Prostate gland (tissue), 2 donors: ENCODE measurements at regions not wholly inside any gene's neighbourhood (a gene's known extent, or its start where the extent isn't known, plus 50 kb on each side); places are given as distances from the start of the nearest gene placed in this dataset.

Source experiments
- CTCF ChIP-seq, 4 experiments: fragments of 200-600 bp in 2 of 4; fragments of 450-650 bp in 2 of 4; sonication (generic) in 2 of 4; IDR thresholded peaks; 1 replicate in 3 of 4; 2 replicates in 1 of 4; pipeline ENCODE4 v1.5.1; 2016 to 2019; ENCODE audit warnings: antibody characterized with exemption in 4 of 4, mild to moderate bottlenecking in 2 of 4, moderate library complexity in 2 of 4
- POLR2A ChIP-seq: fragments of 450-650 bp; IDR thresholded peaks from one replicate; pipeline ENCODE4 v1.6.1; 2016; ENCODE audit warnings: antibody characterized with exemption, mild to moderate bottlenecking

DNA sequence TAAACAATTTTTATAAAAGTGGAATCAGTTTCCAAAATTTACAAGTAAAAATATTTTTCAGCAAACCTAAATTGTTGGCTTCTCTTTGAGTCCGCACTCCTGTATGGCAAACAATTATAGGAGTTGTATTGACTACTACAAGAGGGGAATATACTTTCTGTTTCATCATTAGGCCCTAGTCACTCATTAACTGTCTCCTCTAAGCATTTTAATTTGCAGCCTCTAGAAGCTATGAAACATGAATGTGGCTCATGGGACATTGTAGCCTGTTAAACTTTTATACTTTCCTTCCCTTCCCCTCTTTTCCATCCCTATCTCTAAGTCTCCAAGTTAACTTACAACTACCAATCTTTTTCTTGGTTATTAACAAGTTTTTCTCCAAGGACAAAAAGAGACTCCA is 58.9 kb upstream of the CBLB start:
- TF ChIP-seq CTCF (IDR thresholded peaks at IDR 0.05) = no peak
- no peak for TF ChIP-seq POLR2A
